ENCODE measurements at regions not wholly inside any gene's neighbourhood (a gene's known extent, or its start where the extent isn't known, plus 50 kb on each side); places are given as distances from the start of the nearest gene placed in this dataset.

DNA sequence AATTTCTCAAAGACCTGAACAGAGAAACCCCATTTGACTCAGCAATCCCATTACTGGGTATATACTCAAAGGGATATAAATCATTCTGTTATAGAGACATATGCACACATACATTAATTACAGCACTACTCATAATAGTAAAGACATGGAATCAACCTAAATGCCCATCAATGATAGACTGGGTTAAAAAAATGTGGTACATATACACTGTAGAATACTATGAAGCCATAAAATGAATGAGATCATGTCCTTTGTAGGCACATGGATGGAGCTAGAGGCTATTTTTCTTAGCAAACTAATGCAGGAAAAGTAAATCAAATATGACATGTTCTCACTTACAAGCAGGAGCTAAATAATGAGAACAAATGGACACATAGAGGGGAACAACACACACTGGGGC is 303.8 kb downstream of the BTG1 start:
- no peak for DNase-seq (ENCODE audit: low read depth)
- no peak overlapping the region for H3K4me3 ChIP-seq (ENCODE audit: low read depth, low read length)

- H3K4me3 ChIP-seq (ENCODE audit: low read depth, low read length) = no peak overlapping the region
- DNase-seq (ENCODE audit: low read depth) = no peak
Observed at GRCh38 chr12:91836696-91837095, 308.9 kb downstream of the BTG1 start.

DNA sequence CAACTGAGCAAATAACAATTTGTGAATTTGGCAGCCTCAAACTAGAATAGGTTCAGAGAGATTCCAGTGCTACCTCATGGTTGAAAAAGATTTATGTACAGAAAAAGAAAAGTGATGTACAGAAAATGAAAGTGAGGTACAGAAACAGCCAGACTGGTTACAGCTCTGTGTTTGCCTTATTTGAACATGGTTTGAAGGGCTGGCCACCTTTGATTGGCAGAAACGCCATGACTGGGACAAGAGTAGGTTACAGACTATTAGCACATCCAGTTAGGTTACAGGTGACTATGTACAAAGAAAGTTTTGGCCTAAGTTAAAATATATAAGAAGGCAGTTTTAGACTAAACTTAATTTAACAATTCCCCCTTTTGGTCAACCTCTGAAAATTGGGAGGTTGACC is 309.4 kb downstream of the BTG1 start:
- no peak overlapping the region for H3K4me3 ChIP-seq (ENCODE audit: low read depth, low read length)
- no peak for DNase-seq (ENCODE audit: low read depth)

- no peak for DNase-seq (ENCODE audit: low read depth)
Observed at GRCh38 chr12:91835693-91836092, 310.0 kb downstream of the BTG1 start.

GRCh38 chr12:91833780-91834359 is 311.8 kb downstream of the BTG1 start:
- no peak overlapping the region for H3K4me3 ChIP-seq (ENCODE audit: low read depth, low read length)
- no peak for DNase-seq (ENCODE audit: low read depth)

More at GRCh38 chr12:91835693-91836092, 310.0 kb downstream of the BTG1 start:
- no peak overlapping the region for H3K4me3 ChIP-seq (ENCODE audit: low read depth, low read length)

GRCh38 chr12:91825999-91826398 is 319.6 kb downstream of the BTG1 start:
- no peak overlapping the region for H3K4me3 ChIP-seq (ENCODE audit: low read depth, low read length)
- DNase-seq (ENCODE audit: low read depth) = no peak

DNA sequence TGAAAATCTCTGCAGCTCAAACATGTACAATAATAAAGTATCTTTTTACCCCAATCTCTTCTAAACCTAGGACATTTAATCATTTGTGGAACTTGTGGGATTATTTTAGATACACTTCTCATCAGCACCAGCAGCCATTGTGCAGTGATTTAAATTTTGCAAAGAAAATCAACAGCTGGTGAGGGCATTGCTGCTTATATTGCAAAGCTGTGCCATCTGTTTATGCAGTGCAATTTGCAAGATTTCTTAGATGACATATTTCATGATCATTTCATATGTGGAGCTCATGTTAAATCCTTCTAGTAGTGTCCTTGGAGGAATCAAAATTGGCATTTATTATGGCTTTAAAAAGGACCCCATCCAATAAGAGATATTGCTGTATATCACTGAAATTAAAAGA is 320.7 kb downstream of the BTG1 start:
- H3K4me3 ChIP-seq (ENCODE audit: low read depth, low read length) = no peak overlapping the region
- no peak for DNase-seq (ENCODE audit: low read depth)

DNA sequence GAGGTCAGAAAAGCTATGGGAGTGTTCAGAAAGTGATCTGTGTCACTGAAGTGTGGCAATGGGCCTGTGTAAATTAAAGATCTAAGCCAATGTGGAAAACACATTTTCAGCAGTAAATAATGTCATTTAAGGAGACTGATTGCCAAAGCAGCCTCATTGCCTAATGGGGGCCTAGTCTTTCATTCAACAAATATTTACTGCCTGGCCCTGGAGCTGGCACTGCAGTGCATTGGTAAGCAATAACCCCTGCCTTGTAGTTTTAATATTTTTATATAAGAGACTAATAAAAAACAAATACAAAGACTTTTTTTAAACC is 326.6 kb downstream of the BTG1 start:
- H3K4me3 ChIP-seq (ENCODE audit: low read depth, low read length) = no peak overlapping the region
- no peak for DNase-seq (ENCODE audit: low read depth)

DNA sequence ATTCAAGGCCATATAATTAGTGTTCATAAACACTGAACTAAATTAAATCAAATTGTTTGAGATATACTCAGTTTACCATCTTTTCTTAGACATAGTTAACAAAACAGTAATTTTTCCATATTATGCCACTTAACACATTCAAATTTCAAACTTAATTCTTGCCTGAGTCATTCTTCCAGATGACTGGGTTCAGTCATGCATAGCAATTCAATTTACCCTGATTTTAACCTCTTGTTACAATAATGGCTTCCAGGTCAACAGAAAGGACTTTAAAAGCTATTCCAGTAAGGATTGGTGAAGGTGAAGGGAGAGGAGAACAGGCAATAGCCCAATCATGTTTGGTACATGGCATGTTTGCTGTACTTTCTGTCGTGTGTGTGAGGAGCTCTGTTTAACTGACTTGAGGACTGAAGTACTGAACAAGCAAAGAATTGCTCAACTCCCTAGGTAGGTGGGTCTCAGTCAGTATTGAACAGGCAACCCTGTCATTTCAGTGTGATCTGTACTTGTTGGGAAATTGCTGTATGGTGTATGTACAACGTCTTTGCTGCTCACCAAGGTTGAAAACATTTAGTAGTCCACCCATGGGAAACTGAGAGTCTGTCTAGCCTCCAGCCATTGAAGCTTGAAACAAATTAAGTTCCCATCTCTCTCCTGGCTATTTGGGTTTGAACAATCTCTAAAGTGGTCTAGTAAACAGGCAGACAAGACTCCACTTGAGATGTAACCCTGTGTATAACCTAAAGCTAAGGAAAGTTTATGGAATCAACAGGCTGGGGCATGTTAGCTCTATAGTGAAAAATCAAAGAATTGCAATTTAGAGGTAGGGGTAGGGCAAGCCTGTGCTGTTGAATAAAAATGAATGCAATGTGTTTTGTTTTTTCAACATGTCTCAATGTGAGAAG is 327.2 kb downstream of the BTG1 start:
- H3K4me3 ChIP-seq (ENCODE audit: low read depth, low read length) = no peak overlapping the region
- peak; percentile 11 for DNase-seq (ENCODE audit: low read depth)

- H3K4me3 ChIP-seq (ENCODE audit: low read depth, low read length) = no peak overlapping the region
- DNase-seq (ENCODE audit: low read depth) = no peak
Observed at GRCh38 chr12:91817517-91817916, 328.1 kb downstream of the BTG1 start.

GRCh38 chr12:91813701-91814100 is 331.9 kb downstream of the BTG1 start:
- peak; percentile 24 for DNase-seq (ENCODE audit: low read depth)

DNA sequence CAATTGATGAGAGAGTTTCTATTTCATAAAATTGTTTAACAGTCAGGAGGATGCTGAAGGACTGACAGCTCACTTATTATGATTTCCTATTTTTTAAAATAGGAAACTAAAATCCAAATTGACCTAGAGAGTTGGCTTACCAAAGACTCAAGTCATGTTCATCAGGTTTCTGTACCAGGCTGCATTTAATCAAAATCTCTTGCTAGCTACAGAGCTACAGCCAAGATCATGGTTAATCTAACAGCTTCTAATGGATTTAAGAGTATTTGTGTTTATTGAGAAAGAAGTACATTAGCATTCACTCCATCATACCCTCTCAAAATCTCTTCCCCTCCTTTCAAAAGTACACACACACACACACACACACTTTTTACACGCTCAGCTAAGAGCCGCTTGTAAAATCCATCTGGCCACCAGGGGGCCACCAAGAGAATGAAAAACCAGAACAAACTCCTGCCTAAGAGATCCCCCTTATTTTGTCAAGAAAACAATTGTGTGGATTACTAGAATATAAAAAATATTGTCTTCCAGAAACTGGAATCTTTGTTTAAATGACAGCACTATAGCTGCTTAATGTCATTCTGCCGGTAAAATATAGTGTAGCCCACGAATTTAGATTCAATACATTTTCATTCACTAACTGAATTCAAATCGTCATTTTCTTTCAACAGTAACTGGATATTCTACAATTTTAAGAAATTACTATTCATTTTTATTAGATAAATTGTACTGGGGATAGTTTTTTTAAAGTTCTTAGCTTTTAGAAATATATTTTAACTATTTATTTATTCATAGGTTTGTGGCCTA is 334.0 kb downstream of the BTG1 start:
- H3K4me3 ChIP-seq (ENCODE audit: low read depth, low read length) = no peak overlapping the region
- DNase-seq (ENCODE audit: low read depth) = peak; percentile 20

More at GRCh38 chr12:91813701-91814100, 331.9 kb downstream of the BTG1 start:
- H3K4me3 ChIP-seq (ENCODE audit: low read depth, low read length) = no peak overlapping the region

DNA sequence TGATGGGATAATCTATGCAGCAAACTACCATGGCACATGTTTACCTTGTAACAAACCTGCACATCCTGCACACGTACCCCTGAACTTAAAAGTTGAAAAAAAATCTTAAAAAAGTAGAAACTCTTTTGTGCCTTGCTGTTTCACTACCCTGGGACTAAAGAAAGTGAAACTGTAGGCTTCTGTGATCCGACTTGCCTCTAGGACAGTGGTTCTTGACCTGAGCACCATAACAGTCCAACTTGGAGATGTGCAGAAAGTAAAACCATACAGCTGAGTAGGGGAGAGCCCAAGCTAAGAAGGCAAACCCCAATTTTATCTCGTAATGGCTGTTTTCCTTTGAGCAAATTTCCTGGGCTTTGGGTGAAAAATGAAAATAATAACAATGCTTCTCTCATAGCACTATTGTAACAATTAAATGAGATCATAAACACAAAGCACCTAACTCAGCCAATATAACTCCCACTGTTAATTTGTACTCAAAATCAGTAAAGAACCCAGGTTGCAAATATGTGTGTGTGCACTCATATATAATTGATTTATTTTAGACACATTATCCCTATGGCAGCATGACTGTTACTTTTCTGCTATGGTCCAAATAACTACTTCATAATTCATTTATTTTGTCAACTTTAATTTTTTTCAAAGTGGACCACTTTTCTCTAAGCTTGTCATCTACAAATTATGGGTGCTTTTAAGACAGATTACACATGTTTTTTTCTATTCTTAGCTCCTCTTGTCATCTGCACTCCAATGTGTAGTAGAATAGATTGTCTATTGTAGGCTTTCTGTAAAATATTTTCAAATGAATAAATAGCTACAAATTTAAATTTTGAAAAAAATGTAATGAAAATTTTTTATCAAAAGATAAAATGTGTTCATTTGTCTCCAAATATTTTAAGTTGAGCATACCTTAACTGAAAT is 334.9 kb downstream of the BTG1 start:
- no peak for DNase-seq (ENCODE audit: low read depth)
- H3K4me3 ChIP-seq (ENCODE audit: low read depth, low read length) = no peak overlapping the region

- DNase-seq (ENCODE audit: low read depth) = no peak
- H3K4me3 ChIP-seq (ENCODE audit: low read depth, low read length) = no peak overlapping the region
Observed at GRCh38 chr12:91810077-91810476, 335.6 kb downstream of the BTG1 start.

DNA sequence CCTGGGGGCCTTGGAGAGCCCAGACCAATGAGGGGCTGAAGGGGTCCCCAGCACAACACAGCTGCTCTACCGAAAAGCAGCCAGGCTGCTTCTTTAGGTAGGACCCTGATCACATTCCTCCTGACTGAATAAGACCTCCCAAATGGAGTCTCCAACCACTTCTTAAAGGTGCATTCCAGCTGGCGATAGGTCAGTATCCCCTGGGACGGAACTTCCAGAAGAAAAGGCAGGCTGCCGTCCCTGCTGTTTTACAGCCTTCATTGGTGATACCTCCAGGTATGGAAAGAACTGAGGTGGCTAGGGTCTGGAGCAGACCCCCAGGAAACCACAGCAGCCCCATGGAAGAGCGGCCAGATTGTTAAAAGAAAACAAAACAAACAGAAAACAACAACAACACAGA is 340.6 kb downstream of the BTG1 start:
- DNase-seq (ENCODE audit: low read depth) = no peak
- no peak overlapping the region for H3K4me3 ChIP-seq (ENCODE audit: low read depth, low read length)

DNA sequence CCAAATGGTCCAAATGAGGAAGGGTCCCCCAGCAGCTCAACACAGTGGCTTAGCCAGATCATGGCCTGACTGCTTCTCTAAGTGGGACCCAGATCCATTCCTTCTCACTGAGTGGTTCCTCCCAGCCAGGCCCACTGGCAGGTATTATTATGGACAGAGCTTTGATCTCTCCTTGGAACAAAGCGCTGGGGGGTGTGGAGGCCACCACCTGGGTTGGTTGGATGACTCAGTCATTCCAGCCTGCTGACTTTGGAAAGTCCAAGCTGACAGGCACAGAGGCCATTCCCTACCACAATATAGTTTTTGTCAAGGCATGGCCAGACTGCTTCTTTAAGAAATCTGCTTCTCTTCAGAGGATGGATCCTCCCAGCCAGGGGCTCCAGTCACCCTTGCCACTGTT is 341.1 kb downstream of the BTG1 start:
- DNase-seq (ENCODE audit: low read depth) = no peak
- no peak overlapping the region for H3K4me3 ChIP-seq (ENCODE audit: low read depth, low read length)

DNA sequence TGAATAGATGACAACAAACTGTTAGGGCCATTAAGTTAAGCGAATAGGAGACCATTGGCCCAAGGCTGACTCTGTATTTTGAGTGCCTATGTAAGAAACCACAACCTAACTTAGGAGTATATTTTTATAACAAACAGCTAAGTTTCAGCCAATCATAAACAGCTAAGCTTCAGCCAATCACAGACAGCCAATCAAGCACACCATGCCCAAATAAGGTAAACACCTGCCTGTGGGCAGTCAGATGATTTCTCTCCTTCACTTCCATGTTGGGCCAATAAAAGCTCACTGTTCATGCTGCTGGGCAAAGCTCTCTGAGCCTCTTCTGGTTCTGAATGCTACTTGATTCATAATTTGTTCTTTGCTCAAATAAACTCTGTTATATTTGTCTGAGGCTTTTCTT is 344.6 kb downstream of the BTG1 start:
- no peak for DNase-seq (ENCODE audit: low read depth)
- H3K4me3 ChIP-seq (ENCODE audit: low read depth, low read length) = no peak overlapping the region

DNA sequence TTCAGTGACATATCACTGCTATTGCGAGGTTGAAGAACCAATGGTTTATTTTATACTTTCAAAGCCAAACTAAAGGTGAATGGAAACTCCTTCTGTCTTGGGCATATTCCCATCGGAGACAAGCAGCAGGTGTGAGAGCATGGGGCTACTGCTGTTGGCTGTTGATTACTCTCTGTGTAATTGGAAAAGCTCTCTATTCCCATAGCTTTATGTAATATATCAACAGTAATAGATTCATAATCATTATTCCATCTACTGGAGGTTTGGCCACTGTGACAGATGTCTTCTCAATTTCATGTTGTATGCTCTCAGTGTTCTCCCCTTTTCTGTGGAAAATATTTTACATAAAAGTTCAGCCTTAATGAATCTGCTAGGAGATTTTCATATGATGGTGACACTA is 352.0 kb downstream of the BTG1 start:
- H3K4me3 ChIP-seq (ENCODE audit: low read depth, low read length) = no peak overlapping the region
- DNase-seq (ENCODE audit: low read depth) = no peak

GRCh38 chr12:91792597-91792996 is 353.0 kb downstream of the BTG1 start:
- no peak overlapping the region for H3K4me3 ChIP-seq (ENCODE audit: low read depth, low read length)
- no peak for DNase-seq (ENCODE audit: low read depth)
